Thymus (tissue), 11 donors: ENCODE measurements at regions not wholly inside any gene's neighbourhood (a gene's known extent, or its start where the extent isn't known, plus 50 kb on each side); places are given as distances from the start of the nearest gene placed in this dataset.
"Not testable (repeated sequence)": the region's sequence is repeated elsewhere in the genome, so short reads cannot be mapped to it uniquely, and the experiment has no call there.

ENCODE experiments used
- DNase-seq, 9 donors: peaks; one replicate each; pipeline ENCODE4 v3.0.0-alpha.2; 2013; ENCODE audit warnings: low spot score in 9 of 9, low read depth in 6 of 9, missing footprints in 1 of 9
- H3K27ac ChIP-seq, 2 donors: one replicate each; pipeline ENCODE4 v1.5.1; 2013; ENCODE audit warnings: control low read depth in 1 of 2, low read depth in 1 of 2, low read length in 1 of 2, mild to moderate bottlenecking in 1 of 2, moderate library complexity in 1 of 2
- H3K27me3 ChIP-seq, 2 donors: one replicate each; pipeline ENCODE4 v1.5.1; 2013; ENCODE audit warnings: low read length in 1 of 2; ENCODE audit not compliant: control insufficient read depth in 2 of 2, insufficient read depth in 1 of 2
- H3K36me3 ChIP-seq, 2 donors: one replicate each; pipeline ENCODE4 v1.5.1; 2013; ENCODE audit warnings: low read length in 1 of 2, mild to moderate bottlenecking in 1 of 2, moderate library complexity in 1 of 2; ENCODE audit not compliant: control insufficient read depth in 2 of 2, insufficient read depth in 2 of 2
- H3K4me1 ChIP-seq, 2 donors: one replicate each; pipeline ENCODE4 v1.5.1; 2013; ENCODE audit warnings: low read length in 2 of 2; ENCODE audit not compliant: control insufficient read depth in 2 of 2, insufficient read depth in 2 of 2
- H3K4me3 ChIP-seq, 2 donors: one replicate each; pipeline ENCODE4 v1.5.1; 2013; ENCODE audit warnings: low read length in 2 of 2, control low read depth in 1 of 2, mild to moderate bottlenecking in 1 of 2
- H3K9me3 ChIP-seq, 2 donors: one replicate each; pipeline ENCODE4 v1.5.1; 2013; ENCODE audit warnings: low read length in 1 of 2, mild to moderate bottlenecking in 1 of 2; ENCODE audit not compliant: control insufficient read depth in 2 of 2, insufficient read depth in 1 of 2
- WGBS: extraction: QIAGEN DNeasy Blood & Tissue Kit; methylation state at CpG from one replicate; pipeline ENCODE4 v1.1.7; 2013; 5-methylcytosine and 5-hydroxymethylcytosine counted together
- donor health status: healthy.

DNA sequence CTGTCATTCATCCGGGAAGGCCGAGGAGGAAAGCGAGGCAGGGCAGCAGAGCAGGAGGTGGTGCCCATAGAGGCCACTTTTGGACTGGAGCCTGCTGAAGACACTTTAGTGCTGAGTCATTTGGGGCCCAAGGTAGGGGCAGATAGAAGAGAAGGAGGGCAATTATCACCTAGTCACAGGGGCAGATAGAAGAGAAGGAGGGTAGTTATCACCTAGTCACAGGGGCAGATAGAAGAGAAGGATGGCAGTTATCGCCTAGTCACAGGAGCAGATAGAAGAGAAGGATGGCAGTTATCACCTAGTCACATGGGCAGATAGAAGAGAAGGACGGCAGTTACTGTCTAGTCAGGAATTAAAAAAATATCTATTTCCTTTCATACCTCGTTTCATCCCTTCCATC lies 1372.6 kb downstream of the FOXD4L5 start:
- H3K36me3 ChIP-seq, DNase-seq, H3K9me3 ChIP-seq, H3K4me1 ChIP-seq, H3K27ac ChIP-seq, H3K4me3 ChIP-seq, H3K27me3 ChIP-seq: not testable (repeated sequence)
- 87% methylated on average over 6 of the region's 6 CpGs for WGBS

DNA sequence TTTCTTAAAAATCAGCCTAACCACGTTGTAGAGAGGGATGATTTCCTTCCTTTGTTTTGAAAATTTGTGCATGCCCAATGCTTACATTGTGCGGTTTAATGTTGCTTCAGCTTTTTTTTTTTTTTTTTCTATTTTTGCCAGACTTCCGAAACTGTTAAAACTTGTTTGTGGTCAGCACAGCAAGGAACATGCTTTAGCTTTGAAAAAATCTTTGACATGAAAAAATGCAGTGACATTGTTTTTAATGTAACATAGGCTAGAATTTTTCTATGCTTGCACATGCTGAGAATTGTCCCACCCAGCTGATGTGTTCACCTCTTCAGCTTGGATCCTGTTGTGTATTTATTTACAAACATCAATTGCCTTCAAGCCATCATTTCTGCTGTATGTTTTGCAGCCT lies 1375.9 kb downstream of the FOXD4L5 start:
- not testable (repeated sequence) for H3K27me3 ChIP-seq, H3K36me3 ChIP-seq, H3K4me3 ChIP-seq, H3K9me3 ChIP-seq, H3K27ac ChIP-seq, DNase-seq, H3K4me1 ChIP-seq
- 63% methylated on average over 3 of the region's 3 CpGs for whole genome bisulfite sequencing

DNA sequence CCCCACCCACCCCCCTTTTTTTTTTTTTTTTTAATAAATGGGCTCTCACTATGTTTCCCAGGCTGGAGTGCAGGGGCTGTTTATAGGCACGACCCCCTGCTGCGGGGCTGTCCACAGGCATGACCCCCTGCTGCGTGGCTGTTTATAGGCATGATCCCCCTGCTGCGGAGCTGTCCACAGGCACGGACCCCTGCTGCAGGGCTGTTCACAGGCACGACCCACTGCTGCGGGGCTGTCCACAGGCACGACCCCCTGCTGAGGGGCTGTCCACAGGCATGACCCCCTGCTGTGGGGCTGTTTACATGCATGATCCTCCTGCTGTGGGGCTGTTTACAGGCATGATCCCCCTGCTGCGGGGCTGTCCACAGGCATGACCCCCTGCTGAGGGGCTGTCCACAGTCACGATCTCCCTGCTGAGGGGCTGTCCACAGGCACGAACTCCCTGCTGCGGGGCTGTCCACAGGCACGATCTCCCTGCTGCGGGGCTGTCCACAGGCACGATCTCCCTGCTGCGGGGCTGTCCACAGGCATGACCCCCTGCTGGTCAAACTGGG lies 1385.3 kb downstream of the FOXD4L5 start:
- not testable (repeated sequence) for H3K9me3 ChIP-seq, H3K4me3 ChIP-seq, H3K27ac ChIP-seq, H3K27me3 ChIP-seq, H3K4me1 ChIP-seq, H3K36me3 ChIP-seq, DNase-seq
- 88% methylated on average over 16 of the region's 16 CpGs for WGBS

DNA sequence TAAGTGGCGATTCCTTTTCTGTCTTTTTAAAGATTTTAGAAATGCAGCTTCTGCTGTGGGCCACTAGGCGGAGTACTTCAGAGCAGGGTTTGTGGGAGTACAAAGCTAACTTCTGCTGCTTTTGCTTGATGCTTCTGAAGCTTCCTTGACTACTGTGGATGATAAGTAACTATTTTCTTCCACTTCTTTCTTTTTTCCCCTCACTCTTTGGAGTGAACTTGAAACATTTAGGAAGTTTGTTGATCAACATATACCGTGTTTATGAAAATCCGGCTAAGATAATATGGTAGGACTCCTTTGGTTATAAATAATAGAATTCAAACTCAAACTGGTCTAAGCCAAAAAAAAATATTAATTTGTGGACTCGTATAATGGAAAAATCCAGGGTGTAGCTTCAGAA lies 1403.6 kb downstream of the FOXD4L5 start:
- not testable (repeated sequence) for H3K4me1 ChIP-seq, H3K9me3 ChIP-seq, H3K4me3 ChIP-seq, H3K36me3 ChIP-seq, H3K27me3 ChIP-seq, H3K27ac ChIP-seq, DNase-seq
- WGBS, result 72% methylated on average over 4 of the region's 5 CpGs

DNA sequence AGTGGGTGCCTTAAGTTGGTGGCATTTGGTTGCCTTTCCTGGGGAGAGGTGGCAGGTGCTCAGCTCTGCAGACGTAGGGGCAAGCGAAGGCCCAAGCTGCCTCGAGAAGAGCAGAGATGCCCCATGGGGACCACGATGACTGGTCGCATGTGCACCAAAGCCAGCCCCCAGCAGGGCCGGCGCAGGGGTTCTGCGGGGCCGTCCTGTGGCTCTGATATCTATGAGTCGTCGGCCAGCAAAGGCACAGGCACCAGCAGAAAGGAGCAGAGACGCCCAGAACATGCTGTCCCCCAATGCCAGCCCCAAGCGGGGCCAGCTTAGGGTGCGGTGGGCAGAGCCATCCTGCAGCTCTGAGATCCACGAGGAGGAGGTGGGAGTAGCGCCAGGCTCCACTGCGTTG lies 1408.6 kb downstream of the FOXD4L5 start:
- H3K4me3 ChIP-seq, H3K4me1 ChIP-seq, H3K27ac ChIP-seq, H3K9me3 ChIP-seq, DNase-seq, H3K27me3 ChIP-seq, H3K36me3 ChIP-seq: not testable (repeated sequence)
- WGBS, result 95% methylated on average over 13 of the region's 17 CpGs

DNA sequence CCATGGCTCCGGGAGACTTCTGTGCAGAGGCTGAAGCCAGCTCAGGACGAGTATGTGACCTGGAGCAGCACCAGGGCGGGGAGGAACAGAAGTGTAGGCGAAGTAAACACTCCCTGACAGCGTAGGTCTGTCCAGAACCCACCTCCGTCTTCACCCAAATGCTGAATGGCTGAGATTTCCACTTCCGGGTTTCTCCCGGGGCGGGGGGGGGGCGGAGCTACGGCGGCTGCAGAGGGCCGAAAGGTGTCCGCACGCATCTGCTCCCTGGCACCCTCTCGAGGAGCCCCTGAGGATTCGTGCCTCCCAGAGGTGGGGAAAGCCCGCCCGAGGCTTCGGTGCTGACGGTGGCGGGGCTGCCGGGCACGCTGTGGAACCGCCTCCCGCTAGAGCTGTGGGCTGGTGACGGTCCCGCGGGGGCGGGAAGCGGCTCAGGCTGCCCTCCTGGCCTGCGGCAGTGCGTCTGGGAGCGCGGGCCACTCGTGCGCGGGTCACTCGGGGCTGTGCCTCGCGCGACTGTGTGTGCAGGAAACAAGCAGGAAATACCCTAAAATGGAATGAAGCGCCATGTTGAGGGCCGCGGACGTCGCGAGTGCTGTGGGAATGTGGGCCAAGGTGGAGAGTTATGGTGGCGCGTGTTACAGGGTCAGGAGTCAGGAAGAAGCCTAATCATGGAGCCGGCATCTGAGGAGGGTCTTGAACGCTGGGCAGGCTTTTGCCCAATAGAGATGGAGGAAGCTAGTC lies 1425.4 kb downstream of the FOXD4L5 start:
- H3K27me3 ChIP-seq, result no peaks in the 10 kb centered on the region
- H3K9me3 ChIP-seq, result peaks cover 0 to 5% of the 10 kb centered on the region in 2 donors
- 59% methylated on average over 52 of the region's 52 CpGs for WGBS
- DNase-seq, result no peak
- no peak overlapping the region for H3K27ac ChIP-seq
- no peaks in the 10 kb centered on the region for H3K4me1 ChIP-seq
- H3K4me3 ChIP-seq, result no peak overlapping the region
- H3K36me3 ChIP-seq, result no peaks in the 10 kb centered on the region

DNA sequence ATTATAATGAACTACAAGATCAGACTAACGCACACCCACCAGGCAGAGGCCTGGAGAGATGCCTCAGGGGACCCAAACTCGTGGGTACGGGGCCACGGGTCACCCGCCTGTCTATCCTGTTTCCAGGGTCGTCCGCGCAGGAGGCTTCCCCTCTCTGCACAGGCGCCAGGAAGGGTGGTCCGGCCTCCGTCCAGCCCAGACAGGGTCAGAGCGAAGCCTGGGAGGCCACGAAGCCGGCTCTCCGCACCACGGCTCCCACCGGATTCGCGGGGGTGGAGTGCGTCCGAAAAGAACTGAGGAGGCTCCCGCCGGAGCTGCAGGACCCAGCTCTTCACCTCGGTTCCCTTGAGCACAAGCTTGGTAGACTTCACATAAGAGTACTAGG lies 1425.9 kb downstream of the FOXD4L5 start:
- WGBS, result 55% methylated on average over 24 of the region's 24 CpGs

DNA sequence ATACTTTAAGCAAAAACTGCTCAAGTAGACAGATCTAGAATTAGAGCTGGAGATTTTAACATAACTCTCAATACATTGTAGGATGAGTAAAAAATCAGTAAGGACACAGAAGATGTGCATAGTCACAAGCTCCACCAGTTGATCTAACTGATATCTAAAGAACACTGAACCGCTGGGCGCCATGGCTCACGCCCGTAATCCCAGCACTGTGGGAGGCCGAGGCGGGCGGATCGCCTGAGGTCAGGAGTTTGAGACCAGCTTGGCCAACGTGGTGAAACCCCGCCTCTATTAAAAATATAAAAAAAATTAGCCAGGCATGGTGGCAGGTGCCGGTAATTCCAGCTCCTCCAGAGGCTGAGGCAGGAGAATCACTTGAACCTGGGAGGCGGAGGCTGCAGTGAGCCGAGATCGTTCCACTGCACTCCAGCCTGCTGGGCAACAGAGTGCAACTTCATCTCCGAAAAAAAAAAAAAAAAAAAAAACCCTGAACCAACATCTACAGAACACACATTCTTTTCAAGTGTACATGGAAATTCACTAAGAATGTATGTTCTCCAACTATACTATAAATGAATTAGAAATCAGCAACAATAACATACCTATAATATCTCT lies 1431.8 kb downstream of the FOXD4L5 start:
- not testable (repeated sequence) for DNase-seq, H3K4me1 ChIP-seq, H3K27ac ChIP-seq, H3K9me3 ChIP-seq, H3K27me3 ChIP-seq, H3K4me3 ChIP-seq, H3K36me3 ChIP-seq
- WGBS, result 84% methylated on average over 15 of the region's 15 CpGs

More for the DNA sequence above, 1425.9 kb downstream of the FOXD4L5 start:
- DNase-seq, H3K36me3 ChIP-seq, H3K4me3 ChIP-seq, H3K27me3 ChIP-seq, H3K4me1 ChIP-seq, H3K9me3 ChIP-seq, H3K27ac ChIP-seq: not testable (repeated sequence)

DNA sequence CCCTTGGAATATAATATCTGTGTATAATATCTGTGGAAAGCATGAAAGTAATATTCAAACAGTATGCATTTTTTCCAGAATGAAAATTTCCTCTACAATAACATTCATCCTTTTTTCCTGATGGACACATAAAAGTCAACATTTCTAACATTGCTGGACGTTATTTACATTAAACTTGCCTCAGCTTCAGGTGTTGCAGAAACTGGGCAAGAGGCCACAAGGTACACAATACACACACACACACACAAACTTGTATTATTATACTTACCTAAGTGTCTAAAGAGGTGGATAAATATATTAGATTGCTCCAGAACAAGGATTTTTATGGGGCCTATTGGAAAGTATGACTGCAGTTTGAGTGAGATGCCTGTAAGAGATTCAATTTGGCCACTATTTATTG lies 1460.2 kb downstream of the FOXD4L5 start:
- 26% methylated on average over 1 of the region's 1 CpG for WGBS
- H3K4me1 ChIP-seq, DNase-seq, H3K27me3 ChIP-seq, H3K36me3 ChIP-seq, H3K9me3 ChIP-seq, H3K4me3 ChIP-seq, H3K27ac ChIP-seq: not testable (repeated sequence)
